ENCODE measurements at regions not wholly inside any gene's neighbourhood (a gene's known extent, or its start where the extent isn't known, plus 50 kb on each side); places are given as distances from the start of the nearest gene placed in this dataset.

- no peaks in the 10 kb centered on the region for H4K20me1 ChIP-seq (ENCODE audit: insufficient read depth, low read length, poor library complexity, severe bottlenecking)
- no peaks in the 10 kb centered on the region for H3F3A ChIP-seq (ENCODE audit: low read depth)
- H3K36me3 ChIP-seq (ENCODE audit: insufficient read depth, low read length) = no peaks in the 10 kb centered on the region
- H3K27me3 ChIP-seq (ENCODE audit: insufficient read depth, low read length, poor library complexity, severe bottlenecking) = no peaks in the 10 kb centered on the region
- H3K79me2 ChIP-seq (ENCODE audit: insufficient read depth, low read length) = no peaks in the 10 kb centered on the region
- TF ChIP-seq EZH2phosphoT487 (IDR thresholded peaks at IDR 0.05; ENCODE audit: borderline replicate concordance) = no peak
- TF ChIP-seq, protein P1, sequence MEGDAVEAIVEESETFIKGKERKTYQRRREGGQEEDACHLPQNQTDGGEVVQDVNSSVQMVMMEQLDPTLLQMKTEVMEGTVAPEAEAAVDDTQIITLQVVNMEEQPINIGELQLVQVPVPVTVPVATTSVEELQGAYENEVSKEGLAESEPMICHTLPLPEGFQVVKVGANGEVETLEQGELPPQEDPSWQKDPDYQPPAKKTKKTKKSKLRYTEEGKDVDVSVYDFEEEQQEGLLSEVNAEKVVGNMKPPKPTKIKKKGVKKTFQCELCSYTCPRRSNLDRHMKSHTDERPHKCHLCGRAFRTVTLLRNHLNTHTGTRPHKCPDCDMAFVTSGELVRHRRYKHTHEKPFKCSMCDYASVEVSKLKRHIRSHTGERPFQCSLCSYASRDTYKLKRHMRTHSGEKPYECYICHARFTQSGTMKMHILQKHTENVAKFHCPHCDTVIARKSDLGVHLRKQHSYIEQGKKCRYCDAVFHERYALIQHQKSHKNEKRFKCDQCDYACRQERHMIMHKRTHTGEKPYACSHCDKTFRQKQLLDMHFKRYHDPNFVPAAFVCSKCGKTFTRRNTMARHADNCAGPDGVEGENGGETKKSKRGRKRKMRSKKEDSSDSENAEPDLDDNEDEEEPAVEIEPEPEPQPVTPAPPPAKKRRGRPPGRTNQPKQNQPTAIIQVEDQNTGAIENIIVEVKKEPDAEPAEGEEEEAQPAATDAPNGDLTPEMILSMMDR (conservative IDR thresholded peaks at IDR 0.05; ENCODE audit: low read length) = no peak
- no peaks in the 10 kb centered on the region for H3K4me1 ChIP-seq (ENCODE audit: insufficient read depth, low read length, poor library complexity, severe bottlenecking)
- no peak overlapping the region for H3K4me3 ChIP-seq (ENCODE audit: low read length, poor library complexity, severe bottlenecking)
- H3K9me2 ChIP-seq (replicated peaks; ENCODE audit: low read depth, low read length) = no peaks in the 10 kb centered on the region
- no peak overlapping the region for H2AFZ ChIP-seq (ENCODE audit: low read length)
- H3K9me3 ChIP-seq (ENCODE audit: insufficient read depth, low read depth, low read length) = no peaks in the 10 kb centered on the region
- H3K9ac ChIP-seq (ENCODE audit: low read depth, low read length, poor library complexity, severe bottlenecking) = no peak overlapping the region
- H3K4me2 ChIP-seq (ENCODE audit: low read depth, low read length, poor library complexity, severe bottlenecking) = no peak overlapping the region
Observed at GRCh38 chr9:115978659-115979096, 174.9 kb upstream of the PAPPA start.

DNA sequence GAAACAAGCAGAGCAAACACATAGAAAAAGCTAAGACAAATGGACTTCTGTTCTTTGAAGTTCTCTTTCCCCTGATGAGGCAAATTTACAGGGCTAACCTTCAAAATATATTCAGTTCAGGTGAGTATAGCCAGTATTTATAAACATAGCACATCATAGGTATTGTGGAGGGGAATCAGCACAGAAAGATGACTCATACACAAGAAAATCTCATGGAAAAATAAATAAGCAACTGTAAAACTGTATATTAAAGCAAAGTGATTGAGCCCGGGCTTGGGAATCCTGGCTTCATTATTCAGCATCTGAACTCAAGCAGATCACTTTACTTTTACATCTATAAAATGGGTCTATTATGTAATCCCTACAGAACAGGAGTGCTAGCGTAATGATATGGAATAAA lies 173.5 kb upstream of the PAPPA start:
- Histone ChIP-seq H3K4me1 (ENCODE audit: insufficient read depth, low read length, poor library complexity, severe bottlenecking) (no peaks in the 10 kb centered on the region), H3K79me2 (ENCODE audit: insufficient read depth, low read length) (no peaks in the 10 kb centered on the region), H3F3A (ENCODE audit: low read depth) (no peaks in the 10 kb centered on the region), H4K20me1 (ENCODE audit: insufficient read depth, low read length, poor library complexity, severe bottlenecking) (no peaks in the 10 kb centered on the region), H3K4me2 (ENCODE audit: low read depth, low read length, poor library complexity, severe bottlenecking) (no peak overlapping the region), H3K9ac (ENCODE audit: low read depth, low read length, poor library complexity, severe bottlenecking) (no peak overlapping the region), H2AFZ (ENCODE audit: low read length) (no peak overlapping the region), H3K9me3 (ENCODE audit: insufficient read depth, low read depth, low read length) (no peaks in the 10 kb centered on the region), H3K9me2 (replicated peaks; ENCODE audit: low read depth, low read length) (no peaks in the 10 kb centered on the region), H3K4me3 (ENCODE audit: low read length, poor library complexity, severe bottlenecking) (no peak overlapping the region), H3K27me3 (ENCODE audit: insufficient read depth, low read length, poor library complexity, severe bottlenecking) (no peaks in the 10 kb centered on the region), H3K36me3 (ENCODE audit: insufficient read depth, low read length) (no peaks in the 10 kb centered on the region)
- TF ChIP-seq, protein P1 (conservative IDR thresholded peaks at IDR 0.05; ENCODE audit: low read length) = no peak
- TF ChIP-seq EZH2phosphoT487 (IDR thresholded peaks at IDR 0.05; ENCODE audit: borderline replicate concordance) = no peak

- TF ChIP-seq EZH2phosphoT487 (IDR thresholded peaks at IDR 0.05; ENCODE audit: borderline replicate concordance) = no peak
- TF ChIP-seq, protein P1 (conservative IDR thresholded peaks at IDR 0.05; ENCODE audit: low read length) = no peak
Observed at GRCh38 chr9:115980502-115980901, 173.1 kb upstream of the PAPPA start.

More at GRCh38 chr9:115980502-115980901, 173.1 kb upstream of the PAPPA start:
- Histone ChIP-seq H3K4me1 (ENCODE audit: insufficient read depth, low read length, poor library complexity, severe bottlenecking) (no peaks in the 10 kb centered on the region), H3K9ac (ENCODE audit: low read depth, low read length, poor library complexity, severe bottlenecking) (no peak overlapping the region), H3K4me2 (ENCODE audit: low read depth, low read length, poor library complexity, severe bottlenecking) (no peak overlapping the region), H3K9me2 (replicated peaks; ENCODE audit: low read depth, low read length) (no peaks in the 10 kb centered on the region), H3K79me2 (ENCODE audit: insufficient read depth, low read length) (no peaks in the 10 kb centered on the region), H3K27me3 (ENCODE audit: insufficient read depth, low read length, poor library complexity, severe bottlenecking) (no peaks in the 10 kb centered on the region), H4K20me1 (ENCODE audit: insufficient read depth, low read length, poor library complexity, severe bottlenecking) (no peaks in the 10 kb centered on the region), H3F3A (ENCODE audit: low read depth) (no peaks in the 10 kb centered on the region), H3K4me3 (ENCODE audit: low read length, poor library complexity, severe bottlenecking) (no peak overlapping the region), H3K36me3 (ENCODE audit: insufficient read depth, low read length) (no peaks in the 10 kb centered on the region), H2AFZ (ENCODE audit: low read length) (no peak overlapping the region), H3K9me3 (ENCODE audit: insufficient read depth, low read depth, low read length) (no peaks in the 10 kb centered on the region)

All from Loucy (cell line).